ENCODE measurements at regions not wholly inside any gene's neighbourhood (a gene's known extent, or its start where the extent isn't known, plus 50 kb on each side); places are given as distances from the start of the nearest gene placed in this dataset.

- no peak for TF ChIP-seq CTCF (IDR thresholded peaks at IDR 0.05; ENCODE audit: extremely low read depth, insufficient read depth, missing control alignments)
- no peak for DNase-seq (ENCODE audit: low spot score)
- in situ Hi-C loops (cut with MboI; ENCODE audit: low pct_unique_long_range_greater_than_20kb, low sequenced_read_pairs, unreplicated experiment) = no loop called here
Observed at GRCh38 chr11:80538040-80538439, 1097.2 kb upstream of the TENM4 start.

- in situ Hi-C loops (cut with MboI; ENCODE audit: low pct_unique_long_range_greater_than_20kb, low sequenced_read_pairs, unreplicated experiment) = no loop called here
- DNase-seq (ENCODE audit: low spot score) = no peak
- TF ChIP-seq CTCF (IDR thresholded peaks at IDR 0.05; ENCODE audit: extremely low read depth, insufficient read depth, missing control alignments) = no peak
Observed at GRCh38 chr11:80533463-80533862, 1092.6 kb upstream of the TENM4 start.

GRCh38 chr11:80532633-80533232, 1091.9 kb upstream of the TENM4 start:
- in situ Hi-C loops (cut with MboI; ENCODE audit: low pct_unique_long_range_greater_than_20kb, low sequenced_read_pairs, unreplicated experiment) = no loop called here
- no peak for DNase-seq (ENCODE audit: low spot score)
- TF ChIP-seq CTCF (IDR thresholded peaks at IDR 0.05; ENCODE audit: extremely low read depth, insufficient read depth, missing control alignments) = no peak

GRCh38 chr11:80529726-80530125, 1088.9 kb upstream of the TENM4 start:
- no peak for DNase-seq (ENCODE audit: low spot score)
- in situ Hi-C loops (cut with MboI; ENCODE audit: low pct_unique_long_range_greater_than_20kb, low sequenced_read_pairs, unreplicated experiment) = no loop called here
- TF ChIP-seq CTCF (IDR thresholded peaks at IDR 0.05; ENCODE audit: extremely low read depth, insufficient read depth, missing control alignments) = no peak

GRCh38 chr11:80525663-80526405, 1085.0 kb upstream of the TENM4 start:
- TF ChIP-seq CTCF (IDR thresholded peaks at IDR 0.05; ENCODE audit: extremely low read depth, insufficient read depth, missing control alignments) = no peak
- in situ Hi-C loops (cut with MboI; ENCODE audit: low pct_unique_long_range_greater_than_20kb, low sequenced_read_pairs, unreplicated experiment) = no loop called here
- no peak for DNase-seq (ENCODE audit: low spot score)

GRCh38 chr11:80524349-80524748, 1083.5 kb upstream of the TENM4 start:
- no peak for DNase-seq (ENCODE audit: low spot score)
- TF ChIP-seq CTCF (IDR thresholded peaks at IDR 0.05; ENCODE audit: extremely low read depth, insufficient read depth, missing control alignments) = no peak

More at GRCh38 chr11:80524349-80524748, 1083.5 kb upstream of the TENM4 start:
- in situ Hi-C loops (cut with MboI; ENCODE audit: low pct_unique_long_range_greater_than_20kb, low sequenced_read_pairs, unreplicated experiment) = no loop called here

Data from GM13977 (cell line).